Thyroid gland (tissue), 4 donors: ENCODE measurements at regions not wholly inside any gene's neighbourhood (a gene's known extent, or its start where the extent isn't known, plus 50 kb on each side); places are given as distances from the start of the nearest gene placed in this dataset.

ENCODE experiments used
- POLR2A ChIP-seq, 2 donors: fragments of 450-650 bp; IDR thresholded peaks; one replicate each; pipeline ENCODE4 v1.6.1; 2017; ENCODE audit warnings: antibody characterized with exemption in 2 of 2, mild to moderate bottlenecking in 2 of 2, moderate library complexity in 1 of 2
- TF ChIP-seq, protein P1 (sequence below), 6 experiments: fragments of 200-600 bp in 3 of 6; fragments of 450-650 bp in 3 of 6; sonication (generic) in 3 of 6; IDR thresholded peaks; one replicate each; pipeline ENCODE4 v1.5.1; 2016 to 2019; ENCODE audit warnings: antibody characterized with exemption in 6 of 6, mild to moderate bottlenecking in 2 of 6, inconsistent platforms in 1 of 6, moderate library complexity in 1 of 6

DNA sequence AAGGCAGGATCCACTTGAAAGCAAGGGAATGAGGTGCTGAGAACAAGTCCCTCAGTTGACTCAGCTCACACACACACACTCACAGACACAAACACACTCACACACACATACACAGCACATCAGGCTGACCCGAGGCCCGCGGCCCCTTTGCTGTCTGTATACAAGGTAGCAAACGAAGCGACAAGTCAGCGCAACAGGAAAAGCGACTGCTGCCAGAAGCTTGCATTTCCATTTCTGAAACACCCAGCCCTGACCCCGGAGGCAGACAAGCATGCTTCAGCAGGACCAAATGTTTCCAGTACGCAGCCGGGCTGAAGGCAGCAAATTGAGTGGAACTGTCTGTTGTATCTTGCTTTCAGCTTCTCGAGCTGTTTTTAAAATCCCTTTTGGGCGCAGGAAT lies 501.6 kb downstream of the NPHP4 start:
- TF ChIP-seq, protein P1, sequence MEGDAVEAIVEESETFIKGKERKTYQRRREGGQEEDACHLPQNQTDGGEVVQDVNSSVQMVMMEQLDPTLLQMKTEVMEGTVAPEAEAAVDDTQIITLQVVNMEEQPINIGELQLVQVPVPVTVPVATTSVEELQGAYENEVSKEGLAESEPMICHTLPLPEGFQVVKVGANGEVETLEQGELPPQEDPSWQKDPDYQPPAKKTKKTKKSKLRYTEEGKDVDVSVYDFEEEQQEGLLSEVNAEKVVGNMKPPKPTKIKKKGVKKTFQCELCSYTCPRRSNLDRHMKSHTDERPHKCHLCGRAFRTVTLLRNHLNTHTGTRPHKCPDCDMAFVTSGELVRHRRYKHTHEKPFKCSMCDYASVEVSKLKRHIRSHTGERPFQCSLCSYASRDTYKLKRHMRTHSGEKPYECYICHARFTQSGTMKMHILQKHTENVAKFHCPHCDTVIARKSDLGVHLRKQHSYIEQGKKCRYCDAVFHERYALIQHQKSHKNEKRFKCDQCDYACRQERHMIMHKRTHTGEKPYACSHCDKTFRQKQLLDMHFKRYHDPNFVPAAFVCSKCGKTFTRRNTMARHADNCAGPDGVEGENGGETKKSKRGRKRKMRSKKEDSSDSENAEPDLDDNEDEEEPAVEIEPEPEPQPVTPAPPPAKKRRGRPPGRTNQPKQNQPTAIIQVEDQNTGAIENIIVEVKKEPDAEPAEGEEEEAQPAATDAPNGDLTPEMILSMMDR (IDR thresholded peaks at IDR 0.05), result no peak
- no peak for TF ChIP-seq POLR2A (IDR thresholded peaks at IDR 0.05)
